GM12878 (cell line): ENCODE measurements at regions not wholly inside any gene's neighbourhood (a gene's known extent, or its start where the extent isn't known, plus 50 kb on each side); places are given as distances from the start of the nearest gene placed in this dataset.

Source experiments
- ATAC-seq: fragments of 200-7000 bp; cut with Tn5 transposase; 3 replicates; pipeline ENCODE4 v1.9.1; 2020; ENCODE audit warnings: mild to moderate bottlenecking, moderate library complexity
- BruUV-seq: library from RNA; stranded (reverse); fragments of 400-500 nt; replicated peaks from 2 replicates; lab custom pipeline; 2021; lab: Mats Ljungman, UMichigan
- CTCF ChIA-PET: fragments of 300-600 bp; sonication (Branson Sonifier 250); formaldehyde crosslinking; extraction: SDS; loops from one replicate; lab custom pipeline; 2021; ENCODE audit warnings: inconsistent platforms; lab: Yijun Ruan, JAX
- POLR2A ChIA-PET: fragments of 350-600 bp; formaldehyde crosslinking; extraction: SDS; loops from one replicate; lab custom pipeline; 2021; ENCODE audit warnings: inconsistent platforms; lab: Charles Lee
- RAD21 ChIA-PET: fragments of 300-600 bp; sonication (Branson Sonifier 250); formaldehyde crosslinking; loops from one replicate; lab custom pipeline; 2023; ENCODE audit warnings: antibody characterized with exemption; ENCODE audit not compliant: unreplicated experiment; lab: Charles Lee
- SMC1A ChIA-PET: fragments of 300-600 bp; sonication (Branson Sonifier 250); formaldehyde crosslinking; loops from one replicate; lab custom pipeline; 2023; ENCODE audit not compliant: unreplicated experiment, uncharacterized antibody; lab: Charles Lee
- DNase-seq: peaks from one replicate; pipeline ENCODE4 v3.0.0-alpha.2; 2011; ENCODE audit warnings: low read depth, low spot score
- FAIRE-seq: peaks from 3 replicates; lab custom pipeline; 2011; peaks lifted over from hg19 to GRCh38; lab: Jason Lieb, UNC
- H2AFZ ChIP-seq: 2 replicates; pipeline ENCODE4 v1.6.0; 2011; ENCODE audit warnings: low read depth, low read length, control low read depth; ENCODE audit not compliant: control insufficient read depth
- H3K27ac ChIP-seq: 2 replicates; pipeline ENCODE4 v1.5.1; 2011; ENCODE audit warnings: control low read depth; ENCODE audit not compliant: control insufficient read depth, insufficient read depth
- H3K27me3 ChIP-seq, 2 experiments: replicated peaks in 1 of 2; 2 replicates each; pipeline versions ENCODE4 v1.6.0 to v1.6.1; 2011; ENCODE audit warnings: low read length in 1 of 2; ENCODE audit not compliant: control insufficient read depth in 2 of 2, insufficient read depth in 2 of 2
- H3K36me3 ChIP-seq, 2 experiments: 2 replicates each; pipeline ENCODE4 v1.5.1; 2011; ENCODE audit warnings: low read length in 1 of 2; ENCODE audit not compliant: control insufficient read depth in 2 of 2, insufficient read depth in 2 of 2
- H3K4me1 ChIP-seq: 2 replicates; pipeline ENCODE4 v1.6.1; 2011; ENCODE audit warnings: mild to moderate bottlenecking, low read length, moderate library complexity, mixed read lengths; ENCODE audit not compliant: control insufficient read depth, insufficient read depth
- H3K4me2 ChIP-seq: 2 replicates; pipeline ENCODE4 v1.6.0; 2011; ENCODE audit warnings: control low read depth; ENCODE audit not compliant: control insufficient read depth, insufficient read depth
- H3K4me3 ChIP-seq: fragments of 200-600 bp; sonication (generic); 2 replicates; pipeline ENCODE4 v1.5.1; 2016
- H3K79me2 ChIP-seq: 2 replicates; pipeline ENCODE4 v1.6.0; 2011; ENCODE audit warnings: low read length; ENCODE audit not compliant: control insufficient read depth, insufficient read depth
- H3K9ac ChIP-seq: 2 replicates; pipeline ENCODE4 v1.8.0; 2011; ENCODE audit warnings: low read length, control low read depth, mixed read lengths; ENCODE audit not compliant: control insufficient read depth, insufficient read depth
- H3K9me3 ChIP-seq: replicated peaks from 3 replicates; pipeline ENCODE4 v1.5.1; 2011; ENCODE audit warnings: mild to moderate bottlenecking, low read length; ENCODE audit not compliant: control insufficient read depth, insufficient read depth
- H4K20me1 ChIP-seq: 2 replicates; pipeline ENCODE4 v1.6.0; 2011; ENCODE audit not compliant: control insufficient read depth, insufficient read depth
- BACH1 ChIP-seq: fragments of 450-650 bp; IDR thresholded peaks from 2 replicates; pipeline ENCODE4 v1.6.1; 2017; ENCODE audit warnings: mild to moderate bottlenecking, borderline replicate concordance
- BCL11A ChIP-seq: IDR thresholded peaks from 2 replicates; pipeline ENCODE4 v1.6.1; 2011; ENCODE audit warnings: low read depth, low read length
- BMI1 ChIP-seq: fragments of 450-650 bp; IDR thresholded peaks from 2 replicates; pipeline ENCODE4 v1.6.1; 2016; ENCODE audit warnings: mild to moderate bottlenecking, moderate library complexity, borderline replicate concordance
- BRCA1 ChIP-seq: IDR thresholded peaks from 2 replicates; pipeline ENCODE4 v1.6.1; 2011; ENCODE audit warnings: low read depth, low read length, improper control_type of control experiment
- HCFC1 ChIP-seq: fragments of 150-350 bp; IDR thresholded peaks from 2 replicates; pipeline ENCODE4 v1.6.1; 2014; ENCODE audit warnings: low read length
- HDAC6 ChIP-seq: fragments of 200-600 bp; sonication (generic); IDR thresholded peaks from one replicate; pipeline ENCODE4 v1.8.0; 2017; ENCODE audit warnings: antibody characterized with exemption; ENCODE audit not compliant: unreplicated experiment
- RELA ChIP-seq: fragments of 450-650 bp; IDR thresholded peaks from 2 replicates; pipeline ENCODE4 v1.8.0; 2014; ENCODE audit warnings: borderline replicate concordance; ENCODE audit not compliant: partially characterized antibody
- STAT1 ChIP-seq: fragments of 450-650 bp; conservative IDR thresholded peaks from 2 replicates; pipeline ENCODE4 v1.6.1; 2014; ENCODE audit warnings: antibody characterized with exemption, mild to moderate bottlenecking
- TAF1 ChIP-seq: IDR thresholded peaks from 2 replicates; pipeline ENCODE4 v1.6.1; 2011; ENCODE audit warnings: mild to moderate bottlenecking, low read depth, low read length, borderline replicate concordance
- TCF7 ChIP-seq: IDR thresholded peaks from 2 replicates; pipeline ENCODE4 v1.6.1; 2014; ENCODE audit warnings: antibody characterized with exemption, borderline replicate concordance
- WGBS: methylation state at CpG from one replicate; pipeline ENCODE4 v1.1.6; 2016; ENCODE audit warnings: low lambda C conversion rate; ENCODE audit not compliant: insufficient replicate concordance, insufficient coverage; ENCODE audit errors: missing lambda C conversion rate; 5-methylcytosine and 5-hydroxymethylcytosine counted together
- in situ Hi-C: fragments of 300-500 bp; cut with MboI; formaldehyde crosslinking; loops from 9 replicates; pipeline ENCODE4 v1.14.3; 2018; ENCODE audit warnings: mixed read lengths
- intact Hi-C: fragments of 100-400 bp; cut with micrococcal nuclease; formaldehyde crosslinking; loops from one replicate; pipeline ENCODE4 v1.14.2; 2022; ENCODE audit not compliant: unreplicated experiment
- TF ChIP-seq, protein P1 (sequence below): fragments of 450-650 bp; conservative IDR thresholded peaks from 2 replicates; pipeline ENCODE4 v1.6.1; 2017; ENCODE audit warnings: mild to moderate bottlenecking, moderate library complexity
- TF ChIP-seq, protein P2 (sequence below): fragments of 450-650 bp; IDR thresholded peaks from 2 replicates; pipeline ENCODE4 v1.6.1; 2018; ENCODE audit warnings: mild to moderate bottlenecking, low read depth, moderate library complexity; ENCODE audit not compliant: partially characterized antibody

DNA sequence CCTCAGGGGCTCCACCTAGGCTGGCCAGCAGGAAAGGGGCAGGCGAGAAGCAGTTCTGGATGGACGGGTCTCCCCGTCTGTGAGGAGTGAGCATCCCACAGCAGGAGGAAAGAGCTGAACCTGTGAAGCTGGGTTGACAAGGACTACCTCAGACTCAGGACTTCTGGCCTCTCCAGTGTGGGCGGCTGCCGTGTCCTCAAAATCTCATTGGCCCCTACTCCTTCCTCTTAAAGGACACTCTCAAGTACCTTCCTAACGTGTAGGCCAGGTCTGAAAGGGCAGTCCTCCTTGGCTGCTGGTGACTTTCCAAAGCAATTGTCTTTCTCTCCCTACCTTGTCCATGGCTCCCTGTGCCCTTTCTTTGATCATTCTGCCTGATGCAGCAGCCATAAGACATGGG is 107.0 kb upstream of the AKIP1 start:
- in situ Hi-C loops: no loop called here
- DNase-seq (no peak), ATAC-seq (no peak), FAIRE-seq (no peak)
- Histone ChIP-seq H3K9ac (no peak overlapping the region), H3K4me3 (no peak overlapping the region), H3K27me3 (no peaks in the 10 kb centered on the region; a peak in 1 of 4 replicates), H3K4me2 (no peak overlapping the region), H2AFZ (no peak overlapping the region), H4K20me1 (no peaks in the 10 kb centered on the region), H3K9me3 (no peaks in the 10 kb centered on the region), H3K27ac (no peak overlapping the region), H3K36me3 (no peaks in the 10 kb centered on the region), H3K79me2 (no peaks in the 10 kb centered on the region), H3K4me1 (no peaks in the 10 kb centered on the region)
- SMC1A ChIA-PET: interaction anchor here (0.7 to 1.2 kb wide), 3 partner anchors 9 to 20 kb away, joined by 3 read pairs; no protein-coding TSS in a partner anchor
- CTCF ChIA-PET: interaction anchor here (1.1 to 1.2 kb wide), 2 partner anchors 14 to 56 kb away, joined by 3 to 4 read pairs; no protein-coding TSS in a partner anchor
- WGBS: 69% methylated on average over 6 of the region's 6 CpGs
- TF ChIP-seq HCFC1 (no peak), RELA (no peak), TCF7 (no peak), BACH1 (no peak), BMI1 (no peak), BCL11A (no peak), HDAC6 (no peak), BRCA1 (no peak), TAF1 (no peak), STAT1 (no peak)
- TF ChIP-seq, protein P1, sequence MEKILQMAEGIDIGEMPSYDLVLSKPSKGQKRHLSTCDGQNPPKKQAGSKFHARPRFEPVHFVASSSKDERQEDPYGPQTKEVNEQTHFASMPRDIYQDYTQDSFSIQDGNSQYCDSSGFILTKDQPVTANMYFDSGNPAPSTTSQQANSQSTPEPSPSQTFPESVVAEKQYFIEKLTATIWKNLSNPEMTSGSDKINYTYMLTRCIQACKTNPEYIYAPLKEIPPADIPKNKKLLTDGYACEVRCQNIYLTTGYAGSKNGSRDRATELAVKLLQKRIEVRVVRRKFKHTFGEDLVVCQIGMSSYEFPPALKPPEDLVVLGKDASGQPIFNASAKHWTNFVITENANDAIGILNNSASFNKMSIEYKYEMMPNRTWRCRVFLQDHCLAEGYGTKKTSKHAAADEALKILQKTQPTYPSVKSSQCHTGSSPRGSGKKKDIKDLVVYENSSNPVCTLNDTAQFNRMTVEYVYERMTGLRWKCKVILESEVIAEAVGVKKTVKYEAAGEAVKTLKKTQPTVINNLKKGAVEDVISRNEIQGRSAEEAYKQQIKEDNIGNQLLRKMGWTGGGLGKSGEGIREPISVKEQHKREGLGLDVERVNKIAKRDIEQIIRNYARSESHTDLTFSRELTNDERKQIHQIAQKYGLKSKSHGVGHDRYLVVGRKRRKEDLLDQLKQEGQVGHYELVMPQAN: no peak
- TF ChIP-seq, protein P2, sequence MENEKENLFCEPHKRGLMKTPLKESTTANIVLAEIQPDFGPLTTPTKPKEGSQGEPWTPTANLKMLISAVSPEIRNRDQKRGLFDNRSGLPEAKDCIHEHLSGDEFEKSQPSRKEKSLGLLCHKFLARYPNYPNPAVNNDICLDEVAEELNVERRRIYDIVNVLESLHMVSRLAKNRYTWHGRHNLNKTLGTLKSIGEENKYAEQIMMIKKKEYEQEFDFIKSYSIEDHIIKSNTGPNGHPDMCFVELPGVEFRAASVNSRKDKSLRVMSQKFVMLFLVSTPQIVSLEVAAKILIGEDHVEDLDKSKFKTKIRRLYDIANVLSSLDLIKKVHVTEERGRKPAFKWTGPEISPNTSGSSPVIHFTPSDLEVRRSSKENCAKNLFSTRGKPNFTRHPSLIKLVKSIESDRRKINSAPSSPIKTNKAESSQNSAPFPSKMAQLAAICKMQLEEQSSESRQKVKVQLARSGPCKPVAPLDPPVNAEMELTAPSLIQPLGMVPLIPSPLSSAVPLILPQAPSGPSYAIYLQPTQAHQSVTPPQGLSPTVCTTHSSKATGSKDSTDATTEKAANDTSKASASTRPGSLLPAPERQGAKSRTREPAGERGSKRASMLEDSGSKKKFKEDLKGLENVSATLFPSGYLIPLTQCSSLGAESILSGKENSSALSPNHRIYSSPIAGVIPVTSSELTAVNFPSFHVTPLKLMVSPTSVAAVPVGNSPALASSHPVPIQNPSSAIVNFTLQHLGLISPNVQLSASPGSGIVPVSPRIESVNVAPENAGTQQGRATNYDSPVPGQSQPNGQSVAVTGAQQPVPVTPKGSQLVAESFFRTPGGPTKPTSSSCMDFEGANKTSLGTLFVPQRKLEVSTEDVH: no peak
- RAD21 ChIA-PET: no interaction called here
- intact Hi-C loops: no loop called here
- no TSS peak for BruUV-seq
- POLR2A ChIA-PET: no interaction called here
